ENCODE measurements at regions not wholly inside any gene's neighbourhood (a gene's known extent, or its start where the extent isn't known, plus 50 kb on each side); places are given as distances from the start of the nearest gene placed in this dataset.
"Not testable (repeated sequence)": the region's sequence is repeated elsewhere in the genome, so short reads cannot be mapped to it uniquely, and the experiment has no call there.

DNA sequence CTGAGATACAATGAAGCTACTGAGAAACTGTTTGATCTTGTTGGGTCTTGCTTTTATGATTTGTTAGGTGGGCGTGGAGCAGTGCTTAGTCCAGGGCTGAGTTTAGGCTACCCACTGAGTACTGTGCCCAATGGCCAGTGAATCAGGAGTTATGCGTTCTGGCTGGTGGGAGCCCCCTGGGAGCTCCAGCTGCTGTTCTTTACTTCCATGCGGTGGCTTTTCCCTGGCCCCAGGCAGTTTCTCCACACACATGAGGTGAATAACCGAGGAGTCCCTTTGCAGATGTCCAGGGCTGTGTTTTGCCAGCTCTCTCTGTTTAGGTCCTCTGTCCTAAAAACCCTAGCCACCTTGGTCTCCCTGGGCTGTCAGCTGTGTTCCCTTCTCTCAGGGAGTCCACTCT, 106.5 kb downstream of the KLF13 start:
- DNase-seq, result no peak

- no peak for DNase-seq
Observed at GRCh38 chr15:31433574-31433973, 106.9 kb downstream of the KLF13 start.

GRCh38 chr15:31434275-31434587, 107.6 kb downstream of the KLF13 start:
- DNase-seq, result no peak

GRCh38 chr15:31434588-31435260, 108.1 kb downstream of the KLF13 start:
- peak; percentile 95 for DNase-seq

GRCh38 chr15:31435261-31435911, 108.8 kb downstream of the KLF13 start:
- DNase-seq, result peak; percentile 96

GRCh38 chr15:31435912-31436628, 109.4 kb downstream of the KLF13 start:
- no peak for DNase-seq

- peak; percentile 77 for DNase-seq
Observed at GRCh38 chr15:31437686-31438085, 111.1 kb downstream of the KLF13 start.

- DNase-seq, result no peak
Observed at GRCh38 chr15:31438601-31439265, 112.1 kb downstream of the KLF13 start.

DNA sequence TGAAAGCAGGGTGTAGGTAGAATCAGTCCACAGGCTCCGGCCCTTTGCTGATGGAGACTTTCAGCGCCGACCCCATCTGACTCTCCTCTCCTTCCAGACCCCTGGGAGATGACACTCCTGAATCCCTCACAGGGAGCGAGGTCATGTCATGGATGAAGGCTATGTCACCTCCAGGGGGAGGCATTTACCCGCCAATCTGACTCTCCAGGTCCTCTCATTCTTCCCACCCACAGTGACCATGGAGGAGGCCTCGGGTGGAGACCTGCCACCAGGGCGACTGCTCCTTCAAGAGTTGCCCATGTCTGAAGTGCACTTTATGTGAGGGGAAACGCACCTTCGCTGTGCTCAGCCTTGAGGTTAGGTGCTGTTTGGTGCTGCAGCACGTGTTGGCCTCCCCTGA, 112.7 kb downstream of the KLF13 start:
- no peak for DNase-seq

DNA sequence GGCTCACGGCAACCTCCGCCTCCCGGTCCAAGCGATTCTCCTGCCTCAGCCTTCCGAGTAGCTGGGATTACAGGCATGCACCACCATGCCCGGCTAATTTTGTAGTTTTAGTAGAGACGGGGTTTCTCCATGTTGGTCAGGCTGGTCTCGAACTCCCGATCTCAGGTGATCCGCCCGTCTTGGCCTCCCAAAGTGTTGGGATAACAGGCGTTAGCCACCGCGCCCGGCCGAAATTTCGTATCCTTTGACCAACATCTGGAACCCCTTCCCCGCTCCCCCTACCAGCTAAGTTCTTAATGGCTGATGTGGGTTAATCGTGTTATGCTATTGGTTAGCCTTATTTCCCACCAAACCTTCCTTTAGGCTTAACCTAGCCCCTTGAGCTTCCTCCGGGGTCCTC, 113.6 kb downstream of the KLF13 start:
- not testable (repeated sequence) for DNase-seq

DNA sequence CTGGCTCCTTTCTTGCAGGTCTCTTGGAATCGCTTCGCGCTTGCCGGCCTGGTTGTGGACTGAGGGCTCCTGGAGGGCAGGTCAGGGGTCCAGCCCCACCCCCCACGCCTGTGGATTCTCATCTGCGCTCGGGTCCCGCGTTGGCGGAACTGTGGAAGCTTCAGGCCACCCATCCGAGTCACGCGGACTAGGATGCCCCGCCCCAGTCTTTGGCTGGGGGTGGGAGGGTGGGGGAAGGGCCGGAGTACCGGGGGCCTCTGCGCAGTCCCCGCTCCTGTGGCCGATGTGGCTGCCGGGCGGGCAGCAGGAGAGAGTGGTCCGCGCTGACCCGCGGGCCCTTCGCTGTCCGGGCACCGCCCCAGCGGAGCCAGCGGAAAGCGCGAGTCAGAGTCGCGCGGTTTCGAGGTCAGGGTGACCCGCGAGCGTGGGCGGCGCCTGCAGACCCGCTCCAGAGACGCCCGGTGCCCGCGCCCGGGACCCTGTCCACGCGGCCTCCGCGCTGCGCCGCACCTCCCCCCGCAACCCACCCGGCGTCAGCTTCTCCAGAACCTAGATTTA, 114.2 kb downstream of the KLF13 start:
- DNase-seq, result peak; percentile 59

GRCh38 chr15:31442226-31442625, 115.6 kb downstream of the KLF13 start:
- DNase-seq, result no peak

DNA sequence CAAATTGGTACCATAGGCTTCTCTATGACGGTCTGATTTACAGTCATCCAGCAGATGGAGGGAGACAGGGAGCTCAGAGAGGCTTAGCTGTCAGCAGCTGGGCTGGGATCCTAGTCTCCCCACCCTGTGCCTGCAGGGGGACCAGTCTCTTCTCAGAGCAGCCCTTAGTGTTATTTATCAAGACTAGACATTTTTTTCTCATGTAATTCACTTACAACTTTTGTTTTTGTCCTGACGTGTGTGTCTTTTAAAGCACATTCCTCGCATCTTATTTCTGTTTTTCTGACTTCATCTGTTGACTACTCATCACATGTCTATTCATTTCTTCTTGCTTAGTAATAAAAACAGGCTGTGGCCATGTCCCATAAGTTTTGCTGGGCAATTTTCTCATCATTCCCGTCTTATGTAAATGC, 116.1 kb downstream of the KLF13 start:
- DNase-seq, result no peak

- DNase-seq, result no peak
Observed at GRCh38 chr15:31444844-31445243, 118.2 kb downstream of the KLF13 start.

DNA sequence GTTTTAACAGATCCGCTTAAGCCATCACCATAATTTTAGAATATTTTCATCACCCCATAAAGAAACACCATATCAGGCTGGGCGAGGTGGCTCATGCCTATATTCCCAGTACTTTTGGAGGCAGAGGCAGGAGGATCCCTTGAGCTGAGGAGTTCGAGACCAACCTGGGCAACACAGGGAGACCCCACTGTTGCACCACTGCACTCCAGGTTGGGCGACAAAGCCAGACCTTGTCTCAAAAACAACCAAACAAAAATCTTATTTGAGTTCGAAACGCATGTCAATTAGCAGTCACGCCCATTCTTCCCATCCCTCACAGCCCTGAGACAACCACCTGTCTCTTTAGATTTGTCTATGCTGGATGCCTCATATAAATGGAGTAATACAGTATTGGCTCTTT, 119.9 kb downstream of the KLF13 start:
- DNase-seq, result no peak

GRCh38 chr15:31447931-31448634, 121.4 kb downstream of the KLF13 start:
- DNase-seq, result no peak

DNA sequence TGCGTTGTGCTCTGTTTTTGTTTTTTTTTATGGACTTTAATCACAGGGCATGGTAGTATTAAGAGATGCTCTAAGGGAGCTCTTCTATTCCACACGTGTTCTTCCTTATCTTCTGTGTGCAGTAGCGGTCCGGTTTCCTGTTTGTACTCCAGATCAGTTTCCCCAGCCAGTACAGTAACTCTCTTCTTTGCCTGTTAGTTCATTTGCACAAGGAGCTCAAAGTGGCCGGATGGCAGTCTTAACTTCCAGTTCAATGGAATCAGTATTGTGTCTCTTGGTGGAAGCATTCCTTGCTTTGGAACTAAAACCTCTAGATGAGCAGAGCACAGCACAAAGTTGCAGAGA, 122.0 kb downstream of the KLF13 start:
- no peak for DNase-seq

DNA sequence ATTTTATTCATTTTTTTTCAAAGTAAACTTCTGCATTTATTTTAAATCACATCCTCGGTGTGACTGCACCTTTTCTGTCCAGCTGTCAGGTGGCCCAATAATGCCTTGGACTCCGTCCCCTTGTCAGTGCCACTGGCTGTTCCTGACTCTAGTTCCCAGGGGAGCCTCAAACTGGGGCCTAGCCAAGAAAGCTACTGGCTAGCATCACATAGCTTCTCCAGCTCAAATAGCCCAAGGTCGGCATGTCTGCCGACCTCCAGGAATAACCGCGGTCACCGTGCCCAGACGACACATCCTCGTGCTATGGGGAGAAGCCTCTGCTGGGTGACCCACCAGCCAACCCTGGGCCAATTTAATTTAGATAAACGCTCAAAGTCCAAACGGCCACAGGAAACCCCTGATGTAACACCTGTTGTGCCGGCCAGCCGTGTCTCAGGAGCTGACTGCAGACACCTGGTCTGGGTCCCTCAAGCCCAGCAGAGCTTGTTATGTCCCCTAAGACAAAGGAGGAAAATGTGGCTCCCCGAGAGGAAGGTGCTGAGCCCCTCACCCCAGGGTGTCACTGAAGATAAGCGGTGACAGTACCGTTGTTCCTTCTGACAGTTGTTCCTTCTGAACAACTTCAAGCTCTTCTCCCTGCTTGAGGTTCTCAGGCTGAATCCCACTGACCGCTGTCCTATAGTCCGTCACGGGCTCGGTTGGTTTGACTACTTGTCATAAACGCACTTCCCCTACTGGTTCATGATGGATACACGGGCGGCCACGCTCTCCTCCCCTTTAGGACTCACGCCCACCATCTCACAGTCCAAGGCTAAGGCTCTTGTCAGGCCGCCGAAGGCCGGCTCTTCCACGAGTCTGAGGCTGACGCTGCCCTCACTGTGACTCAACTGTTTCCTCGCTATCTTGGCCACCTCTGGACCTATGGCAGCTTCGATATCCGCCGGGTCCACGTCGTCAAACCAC, 126.2 kb downstream of the KLF13 start:
- no peak for DNase-seq

GRCh38 chr15:31453558-31454318, 127.1 kb downstream of the KLF13 start:
- no peak for DNase-seq

DNA sequence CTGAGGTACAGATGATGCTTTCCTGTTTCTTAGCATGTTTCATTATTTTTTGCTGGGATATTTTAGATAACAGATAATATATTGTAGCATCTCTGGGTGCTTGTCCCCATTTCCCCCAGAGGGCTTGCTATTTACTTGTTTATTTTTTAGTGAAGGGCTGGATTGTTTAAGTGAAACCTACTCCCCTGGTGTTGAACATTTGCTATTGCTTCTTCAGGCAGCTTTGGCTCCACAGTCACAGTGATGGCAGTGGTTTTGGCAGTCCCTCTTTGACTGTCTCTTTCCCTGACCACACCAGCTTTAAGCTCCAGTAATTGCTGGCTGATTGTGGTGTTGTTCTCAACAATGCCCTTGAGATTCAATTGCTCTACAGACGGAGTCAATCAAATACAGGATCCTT, 128.9 kb downstream of the KLF13 start:
- no peak for DNase-seq
